ENCODE measurements at regions not wholly inside any gene's neighbourhood (a gene's known extent, or its start where the extent isn't known, plus 50 kb on each side); places are given as distances from the start of the nearest gene placed in this dataset.

- Histone ChIP-seq H3K4me3 (no peak overlapping the region), H3K9me3 (no peaks in the 10 kb centered on the region), H3K36me3 (no peaks in the 10 kb centered on the region), H3K27me3 (no peaks in the 10 kb centered on the region), H3K4me1 (no peaks in the 10 kb centered on the region), H3K27ac (no peak overlapping the region)
- WGBS, 2 donors, result 77 to 86% methylated on average over 7 of the region's 7 CpGs
- DNase-seq, result no peak
- TF ChIP-seq EP300 (IDR thresholded peaks at IDR 0.05) (no peak), POLR2AphosphoS5 (IDR thresholded peaks at IDR 0.05) (no peak), POLR2A (IDR thresholded peaks at IDR 0.05) (no peak)
- TF ChIP-seq, protein P1, sequence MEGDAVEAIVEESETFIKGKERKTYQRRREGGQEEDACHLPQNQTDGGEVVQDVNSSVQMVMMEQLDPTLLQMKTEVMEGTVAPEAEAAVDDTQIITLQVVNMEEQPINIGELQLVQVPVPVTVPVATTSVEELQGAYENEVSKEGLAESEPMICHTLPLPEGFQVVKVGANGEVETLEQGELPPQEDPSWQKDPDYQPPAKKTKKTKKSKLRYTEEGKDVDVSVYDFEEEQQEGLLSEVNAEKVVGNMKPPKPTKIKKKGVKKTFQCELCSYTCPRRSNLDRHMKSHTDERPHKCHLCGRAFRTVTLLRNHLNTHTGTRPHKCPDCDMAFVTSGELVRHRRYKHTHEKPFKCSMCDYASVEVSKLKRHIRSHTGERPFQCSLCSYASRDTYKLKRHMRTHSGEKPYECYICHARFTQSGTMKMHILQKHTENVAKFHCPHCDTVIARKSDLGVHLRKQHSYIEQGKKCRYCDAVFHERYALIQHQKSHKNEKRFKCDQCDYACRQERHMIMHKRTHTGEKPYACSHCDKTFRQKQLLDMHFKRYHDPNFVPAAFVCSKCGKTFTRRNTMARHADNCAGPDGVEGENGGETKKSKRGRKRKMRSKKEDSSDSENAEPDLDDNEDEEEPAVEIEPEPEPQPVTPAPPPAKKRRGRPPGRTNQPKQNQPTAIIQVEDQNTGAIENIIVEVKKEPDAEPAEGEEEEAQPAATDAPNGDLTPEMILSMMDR (IDR thresholded peaks at IDR 0.05), result no peak
- intact Hi-C loops (cut with DNase I), result no loop called here
These were observed 73.5 kb upstream of the TMPRSS15 start for GRCh38 chr21:18477043-18477442.

GRCh38 chr21:18478513-18478912 lies 74.9 kb upstream of the TMPRSS15 start:
- 0 to 18% methylated on average over 1 of the region's 1 CpG for WGBS, 2 donors
- intact Hi-C loops (cut with DNase I), result no loop called here
- TF ChIP-seq POLR2AphosphoS5 (IDR thresholded peaks at IDR 0.05), result no peak
- TF ChIP-seq EP300 (IDR thresholded peaks at IDR 0.05), result no peak
- TF ChIP-seq, protein P1 (IDR thresholded peaks at IDR 0.05), result no peak
- TF ChIP-seq POLR2A (IDR thresholded peaks at IDR 0.05), result no peak

GRCh38 chr21:18488252-18488651 lies 84.7 kb upstream of the TMPRSS15 start:
- DNase-seq, result no peak
- Histone ChIP-seq H3K27me3 (no peaks in the 10 kb centered on the region), H3K4me3 (no peak overlapping the region), H3K36me3 (no peaks in the 10 kb centered on the region), H3K9me3 (no peaks in the 10 kb centered on the region), H3K4me1 (no peaks in the 10 kb centered on the region), H3K27ac (no peak overlapping the region)
- TF ChIP-seq POLR2AphosphoS5 (IDR thresholded peaks at IDR 0.05) (no peak), EP300 (IDR thresholded peaks at IDR 0.05) (no peak), POLR2A (IDR thresholded peaks at IDR 0.05) (no peak)
- intact Hi-C loops (cut with DNase I), result no loop called here
- 93 to 99% methylated on average over 1 of the region's 1 CpG for WGBS, 2 donors

More at GRCh38 chr21:18478513-18478912, 74.9 kb upstream of the TMPRSS15 start:
- Histone ChIP-seq H3K36me3 (no peaks in the 10 kb centered on the region), H3K4me3 (no peak overlapping the region), H3K27ac (no peak overlapping the region), H3K9me3 (no peaks in the 10 kb centered on the region), H3K27me3 (no peaks in the 10 kb centered on the region), H3K4me1 (no peaks in the 10 kb centered on the region)
- DNase-seq, result no peak

DNA sequence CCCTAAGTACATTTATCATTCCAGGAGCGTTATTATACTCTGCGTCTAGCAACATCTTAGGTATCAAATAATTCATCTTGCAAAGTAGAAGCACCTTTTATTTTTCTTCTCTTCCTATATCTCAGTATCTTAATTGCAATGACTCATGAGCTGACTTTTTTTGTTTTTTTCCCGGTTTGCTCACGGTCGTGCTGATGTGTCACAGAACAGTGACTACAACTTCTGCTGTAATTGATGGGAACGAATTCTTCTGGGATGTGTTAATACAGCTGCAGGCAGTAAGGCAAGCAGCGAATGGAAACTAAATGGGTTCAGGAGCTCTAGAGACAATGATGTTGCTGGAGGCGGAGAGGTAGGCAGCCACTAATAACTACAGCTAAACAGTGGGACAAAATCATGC lies 89.8 kb upstream of the TMPRSS15 start:
- Histone ChIP-seq H3K4me1 (no peaks in the 10 kb centered on the region), H3K27me3 (no peaks in the 10 kb centered on the region), H3K27ac (no peak overlapping the region), H3K9me3 (no peaks in the 10 kb centered on the region), H3K36me3 (no peaks in the 10 kb centered on the region), H3K4me3 (no peak overlapping the region)
- WGBS, 2 donors, result 91 to 92% methylated on average over 8 of the region's 8 CpGs
- no peak for TF ChIP-seq EP300 (IDR thresholded peaks at IDR 0.05)
- no peak for TF ChIP-seq POLR2A (IDR thresholded peaks at IDR 0.05)
- TF ChIP-seq POLR2AphosphoS5 (IDR thresholded peaks at IDR 0.05), result no peak
- TF ChIP-seq, protein P1 (IDR thresholded peaks at IDR 0.05), result no peak
- DNase-seq, result no peak
- intact Hi-C loops (cut with DNase I), result no loop called here

GRCh38 chr21:18495523-18495922 lies 91.9 kb upstream of the TMPRSS15 start:
- H3K27me3 ChIP-seq, result no peaks in the 10 kb centered on the region
- no peaks in the 10 kb centered on the region for H3K9me3 ChIP-seq
- H3K4me3 ChIP-seq, result no peak overlapping the region
- H3K4me1 ChIP-seq, result no peaks in the 10 kb centered on the region
- H3K36me3 ChIP-seq, result no peaks in the 10 kb centered on the region
- TF ChIP-seq POLR2A (IDR thresholded peaks at IDR 0.05) (no peak), EP300 (IDR thresholded peaks at IDR 0.05) (no peak), POLR2AphosphoS5 (IDR thresholded peaks at IDR 0.05) (no peak)
- TF ChIP-seq, protein P1 (IDR thresholded peaks at IDR 0.05), result no peak
- DNase-seq, result no peak
- no peak overlapping the region for H3K27ac ChIP-seq
- intact Hi-C loops (cut with DNase I), result no loop called here
- 74 to 80% methylated on average over 1 of the region's 1 CpG for WGBS, 2 donors
